ENCODE measurements at regions not wholly inside any gene's neighbourhood (a gene's known extent, or its start where the extent isn't known, plus 50 kb on each side); places are given as distances from the start of the nearest gene placed in this dataset.
"Not testable (repeated sequence)": the region's sequence is repeated elsewhere in the genome, so short reads cannot be mapped to it uniquely, and the experiment has no call there.

GRCh38 chrX:18076434-18076833 lies 144.3 kb downstream of the BEND2 start:
- Histone ChIP-seq H3K27me3 (no peaks in the 10 kb centered on the region), H3K4me1 (no peaks in the 10 kb centered on the region), H3K36me3 (no peaks in the 10 kb centered on the region), H3K9me3 (no peaks in the 10 kb centered on the region), H3K27ac (no peak overlapping the region), H3K4me3 (no peak overlapping the region)
- no peak for TF ChIP-seq POLR2AphosphoS5 (IDR thresholded peaks at IDR 0.05)
- no peak for TF ChIP-seq EP300 (IDR thresholded peaks at IDR 0.05)
- no peak for TF ChIP-seq POLR2A (IDR thresholded peaks at IDR 0.05)
- TF ChIP-seq CTCF (IDR thresholded peaks at IDR 0.05): no peak
- ATAC-seq (ENCODE audit: low FRiP score in 2 of 2) (no peak), DNase-seq (no peak)

GRCh38 chrX:18075603-18076002 lies 145.1 kb downstream of the BEND2 start:
- Histone ChIP-seq H3K27ac (no peak overlapping the region), H3K9me3 (no peaks in the 10 kb centered on the region), H3K4me3 (no peak overlapping the region), H3K4me1 (no peaks in the 10 kb centered on the region), H3K27me3 (no peaks in the 10 kb centered on the region), H3K36me3 (no peaks in the 10 kb centered on the region)
- 42 to 44% methylated on average over 3 of the region's 3 CpGs for WGBS, 2 donors
- TF ChIP-seq POLR2AphosphoS5 (IDR thresholded peaks at IDR 0.05): no peak
- no peak for TF ChIP-seq POLR2A (IDR thresholded peaks at IDR 0.05)
- TF ChIP-seq CTCF (IDR thresholded peaks at IDR 0.05): no peak
- TF ChIP-seq EP300 (IDR thresholded peaks at IDR 0.05): no peak
- no peak for ATAC-seq (ENCODE audit: low FRiP score in 2 of 2)
- no peak for DNase-seq

GRCh38 chrX:18068045-18068444 lies 152.6 kb downstream of the BEND2 start:
- not testable (repeated sequence) for H3K36me3 ChIP-seq; H3K4me1 ChIP-seq; H3K27ac ChIP-seq; ATAC-seq (ENCODE audit: low FRiP score in 2 of 2); H3K4me3 ChIP-seq; DNase-seq; H3K9me3 ChIP-seq; H3K27me3 ChIP-seq
- 72 to 100% methylated on average over 2 to 3 of the region's 3 CpGs for WGBS, 2 donors

- ATAC-seq (ENCODE audit: low FRiP score in 2 of 2): no peak
- 25 to 45% methylated on average over 6 of the region's 6 CpGs for WGBS, 2 donors
- Histone ChIP-seq H3K9me3 (no peaks in the 10 kb centered on the region), H3K27me3 (no peaks in the 10 kb centered on the region), H3K4me1 (no peaks in the 10 kb centered on the region), H3K36me3 (no peaks in the 10 kb centered on the region), H3K27ac (no peak overlapping the region), H3K4me3 (no peak overlapping the region)
- TF ChIP-seq EP300 (IDR thresholded peaks at IDR 0.05) (no peak), POLR2AphosphoS5 (IDR thresholded peaks at IDR 0.05) (no peak), CTCF (IDR thresholded peaks at IDR 0.05) (no peak), POLR2A (IDR thresholded peaks at IDR 0.05) (no peak)
- no peak for DNase-seq
Measured at GRCh38 chrX:18065956-18066355, 154.7 kb downstream of the BEND2 start.

- no peaks in the 10 kb centered on the region for H3K36me3 ChIP-seq
- H3K9me3 ChIP-seq: no peaks in the 10 kb centered on the region
- no peak for TF ChIP-seq POLR2A (IDR thresholded peaks at IDR 0.05)
- TF ChIP-seq CTCF (IDR thresholded peaks at IDR 0.05): no peak
- no peak for TF ChIP-seq POLR2AphosphoS5 (IDR thresholded peaks at IDR 0.05)
- no peak for TF ChIP-seq EP300 (IDR thresholded peaks at IDR 0.05)
- H3K4me3 ChIP-seq: no peak overlapping the region
- WGBS, 2 donors: 48 to 67% methylated on average over 1 of the region's 1 CpG
- no peaks in the 10 kb centered on the region for H3K27me3 ChIP-seq
- ATAC-seq (ENCODE audit: low FRiP score in 2 of 2) (no peak), DNase-seq (no peak)
- no peak overlapping the region for H3K27ac ChIP-seq
- no peaks in the 10 kb centered on the region for H3K4me1 ChIP-seq
Measured at GRCh38 chrX:18051690-18052089, 169.0 kb downstream of the BEND2 start.
